ENCODE measurements at regions not wholly inside any gene's neighbourhood (a gene's known extent, or its start where the extent isn't known, plus 50 kb on each side); places are given as distances from the start of the nearest gene placed in this dataset.

DNA sequence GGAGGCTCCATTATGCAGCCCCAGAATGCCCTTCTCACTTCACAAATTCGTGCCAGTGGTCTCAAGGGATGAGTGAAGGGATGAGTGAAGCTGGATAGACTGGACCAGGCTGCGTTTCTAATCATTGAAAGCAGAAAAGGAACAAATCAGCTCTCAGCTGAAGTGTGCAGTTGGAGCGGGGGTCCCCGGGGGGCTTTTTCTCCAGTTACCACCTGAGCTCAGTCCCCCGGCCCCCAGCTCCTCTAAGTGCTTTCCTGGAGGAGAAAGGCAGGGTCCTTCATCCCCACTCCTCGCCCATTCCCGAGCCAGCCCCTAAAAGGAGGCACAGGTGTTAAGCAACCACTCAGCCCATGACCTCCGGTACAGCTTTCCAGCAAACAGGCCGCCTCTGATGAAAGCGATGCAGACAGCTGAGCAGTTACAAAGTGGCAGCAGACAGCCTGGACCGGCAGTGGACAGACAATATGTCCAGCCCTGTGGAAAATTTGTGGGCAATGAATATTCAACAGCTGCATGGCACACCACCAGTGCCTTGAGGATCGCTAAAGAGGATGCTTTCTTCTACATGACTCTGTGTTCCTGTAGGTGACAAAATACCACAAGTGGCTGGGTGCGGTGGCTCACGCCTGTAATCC is 110.7 kb upstream of the UBL3 start:
- Histone ChIP-seq H3K36me3 (replicated peaks) (no peaks in the 10 kb centered on the region), H3K9me3 (no peaks in the 10 kb centered on the region), H3K4me3 (no peak overlapping the region), H3K27me3 (ENCODE audit: low read depth) (peaks cover 7% of the 10 kb centered on the region; the same call in 1 of the 2 replicates), H3K4me1 (no peaks in the 10 kb centered on the region)
- in situ Hi-C loops (cut with MboI; ENCODE audit: low sequenced_read_pairs), result no loop called here
- DNase-seq (ENCODE audit: low spot score in 2 of 2), result no peak

- no peak for DNase-seq (ENCODE audit: low spot score in 2 of 2)
- no peaks in the 10 kb centered on the region for H3K4me1 ChIP-seq
- in situ Hi-C loops (cut with MboI; ENCODE audit: low sequenced_read_pairs), result no loop called here
- no peaks in the 10 kb centered on the region for H3K36me3 ChIP-seq (replicated peaks)
- H3K27me3 ChIP-seq (ENCODE audit: low read depth), result peaks cover 9% of the 10 kb centered on the region; the same call in 1 of the 2 replicates
- H3K9me3 ChIP-seq, result no peaks in the 10 kb centered on the region
- H3K4me3 ChIP-seq, result no peak overlapping the region
Measured at GRCh38 chr13:29959603-29960002, 109.2 kb upstream of the UBL3 start.

DNA sequence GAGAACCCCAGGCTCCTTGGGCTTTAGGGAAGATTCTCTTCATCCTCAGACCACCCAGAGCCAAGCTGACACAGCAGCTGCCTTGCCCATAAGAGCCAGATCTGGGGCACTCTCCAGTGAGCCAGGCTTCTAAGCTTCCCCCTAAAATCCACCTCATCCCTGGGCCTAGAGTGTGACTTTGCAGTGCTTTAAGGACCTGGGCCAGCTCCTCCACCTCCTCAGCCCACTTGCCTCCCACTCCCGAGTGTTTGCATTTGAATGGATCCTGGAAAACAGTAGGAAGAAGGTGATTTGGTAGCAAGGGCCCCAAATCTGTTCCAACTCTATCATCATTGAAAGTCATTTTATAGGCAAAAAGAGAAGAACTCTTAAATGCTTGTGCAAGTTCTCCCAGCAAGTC is 108.7 kb upstream of the UBL3 start:
- Histone ChIP-seq H3K36me3 (replicated peaks) (no peaks in the 10 kb centered on the region), H3K9me3 (no peaks in the 10 kb centered on the region), H3K27me3 (ENCODE audit: low read depth) (peaks cover 15% of the 10 kb centered on the region), H3K4me1 (no peaks in the 10 kb centered on the region), H3K4me3 (no peak overlapping the region)
- in situ Hi-C loops (cut with MboI; ENCODE audit: low sequenced_read_pairs), result no loop called here
- no peak for DNase-seq (ENCODE audit: low spot score in 2 of 2)

GRCh38 chr13:29958476-29958875 is 108.1 kb upstream of the UBL3 start:
- H3K36me3 ChIP-seq (replicated peaks), result no peaks in the 10 kb centered on the region
- no peaks in the 10 kb centered on the region for H3K9me3 ChIP-seq
- H3K4me3 ChIP-seq, result no peak overlapping the region
- no peaks in the 10 kb centered on the region for H3K4me1 ChIP-seq
- H3K27me3 ChIP-seq (ENCODE audit: low read depth), result peaks cover 20% of the 10 kb centered on the region
- in situ Hi-C loops (cut with MboI; ENCODE audit: low sequenced_read_pairs), result no loop called here
- no peak for DNase-seq (ENCODE audit: low spot score in 2 of 2)

- no peak for DNase-seq (ENCODE audit: low spot score in 2 of 2)
- Histone ChIP-seq H3K36me3 (replicated peaks) (no peaks in the 10 kb centered on the region), H3K9me3 (no peaks in the 10 kb centered on the region), H3K27me3 (ENCODE audit: low read depth) (peaks cover 20% of the 10 kb centered on the region), H3K4me1 (no peaks in the 10 kb centered on the region), H3K4me3 (no peak overlapping the region)
- in situ Hi-C loops (cut with MboI; ENCODE audit: low sequenced_read_pairs), result no loop called here
Measured at GRCh38 chr13:29957320-29957719, 106.9 kb upstream of the UBL3 start.

DNA sequence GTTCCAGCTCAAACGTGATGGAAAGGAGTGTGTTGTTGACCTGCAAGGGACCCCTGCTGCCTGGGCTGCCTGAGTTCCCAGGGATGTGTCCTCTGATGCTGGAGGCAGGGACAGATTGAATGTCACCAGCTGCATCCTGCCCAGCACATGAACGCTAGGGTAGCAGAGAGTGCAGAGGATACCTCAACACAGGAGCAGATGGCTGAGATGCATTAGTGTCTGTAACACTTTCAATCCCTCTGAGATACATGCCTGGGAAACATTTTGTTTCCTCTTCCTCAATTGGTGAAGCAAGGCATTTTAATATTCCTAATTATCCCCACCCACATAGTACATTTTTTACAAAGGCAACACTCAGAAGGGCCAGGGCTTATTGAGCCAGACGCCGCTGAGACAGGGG is 106.4 kb upstream of the UBL3 start:
- Histone ChIP-seq H3K36me3 (replicated peaks) (no peaks in the 10 kb centered on the region), H3K9me3 (no peaks in the 10 kb centered on the region), H3K4me3 (no peak overlapping the region), H3K27me3 (ENCODE audit: low read depth) (peaks cover 20% of the 10 kb centered on the region), H3K4me1 (no peaks in the 10 kb centered on the region)
- no peak for DNase-seq (ENCODE audit: low spot score in 2 of 2)
- in situ Hi-C loops (cut with MboI; ENCODE audit: low sequenced_read_pairs), result no loop called here

GRCh38 chr13:29955137-29955650 is 104.8 kb upstream of the UBL3 start:
- no peak overlapping the region for H3K4me3 ChIP-seq
- no peaks in the 10 kb centered on the region for H3K9me3 ChIP-seq
- H3K27me3 ChIP-seq (ENCODE audit: low read depth), result peaks cover 20% of the 10 kb centered on the region
- H3K36me3 ChIP-seq (replicated peaks), result no peaks in the 10 kb centered on the region
- in situ Hi-C loops (cut with MboI; ENCODE audit: low sequenced_read_pairs), result no loop called here
- no peak for DNase-seq (ENCODE audit: low spot score in 2 of 2)
- no peaks in the 10 kb centered on the region for H3K4me1 ChIP-seq

GRCh38 chr13:29954082-29955028 is 103.9 kb upstream of the UBL3 start:
- no peak for DNase-seq (ENCODE audit: low spot score in 2 of 2)

GRCh38 chr13:29953542-29953941 is 103.1 kb upstream of the UBL3 start:
- no peaks in the 10 kb centered on the region for H3K4me1 ChIP-seq
- peaks cover 32% of the 10 kb centered on the region for H3K27me3 ChIP-seq (ENCODE audit: low read depth)
- H3K4me3 ChIP-seq, result no peak overlapping the region
- H3K9me3 ChIP-seq, result no peaks in the 10 kb centered on the region
- DNase-seq (ENCODE audit: low spot score in 2 of 2), result no peak
- in situ Hi-C loops (cut with MboI; ENCODE audit: low sequenced_read_pairs), result no loop called here
- H3K36me3 ChIP-seq (replicated peaks), result no peaks in the 10 kb centered on the region

More at GRCh38 chr13:29954082-29955028, 103.9 kb upstream of the UBL3 start:
- Histone ChIP-seq H3K4me3 (no peak overlapping the region), H3K4me1 (no peaks in the 10 kb centered on the region), H3K9me3 (no peaks in the 10 kb centered on the region), H3K36me3 (replicated peaks) (no peaks in the 10 kb centered on the region), H3K27me3 (ENCODE audit: low read depth) (peaks cover 24% of the 10 kb centered on the region)
- in situ Hi-C loops (cut with MboI; ENCODE audit: low sequenced_read_pairs), result no loop called here

GRCh38 chr13:29952245-29952644 is 101.8 kb upstream of the UBL3 start:
- Histone ChIP-seq H3K36me3 (replicated peaks) (no peaks in the 10 kb centered on the region), H3K4me1 (no peaks in the 10 kb centered on the region), H3K9me3 (no peaks in the 10 kb centered on the region), H3K27me3 (ENCODE audit: low read depth) (peaks cover 33% of the 10 kb centered on the region), H3K4me3 (no peak overlapping the region)
- DNase-seq (ENCODE audit: low spot score in 2 of 2), result no peak
- in situ Hi-C loops (cut with MboI; ENCODE audit: low sequenced_read_pairs), result no loop called here

- H3K27me3 ChIP-seq (ENCODE audit: low read depth), result peaks cover 30% of the 10 kb centered on the region
- no peaks in the 10 kb centered on the region for H3K9me3 ChIP-seq
- in situ Hi-C loops (cut with MboI; ENCODE audit: low sequenced_read_pairs), result no loop called here
- DNase-seq (ENCODE audit: low spot score in 2 of 2), result no peak
- H3K36me3 ChIP-seq (replicated peaks), result no peaks in the 10 kb centered on the region
- H3K4me1 ChIP-seq, result peaks cover 3% of the 10 kb centered on the region
- H3K4me3 ChIP-seq, result no peak overlapping the region
Measured at GRCh38 chr13:29948791-29949190, 98.4 kb upstream of the UBL3 start.

GRCh38 chr13:29948244-29948643 is 97.8 kb upstream of the UBL3 start:
- DNase-seq (ENCODE audit: low spot score in 2 of 2), result no peak
- Histone ChIP-seq H3K4me3 (no peak overlapping the region), H3K4me1 (peaks cover 8% of the 10 kb centered on the region), H3K9me3 (no peaks in the 10 kb centered on the region), H3K27me3 (ENCODE audit: low read depth) (peaks cover 28% of the 10 kb centered on the region), H3K36me3 (replicated peaks) (no peaks in the 10 kb centered on the region)
- in situ Hi-C loops (cut with MboI; ENCODE audit: low sequenced_read_pairs), result no loop called here

GRCh38 chr13:29947839-29948238 is 97.4 kb upstream of the UBL3 start:
- peaks cover 28% of the 10 kb centered on the region for H3K27me3 ChIP-seq (ENCODE audit: low read depth)

DNA sequence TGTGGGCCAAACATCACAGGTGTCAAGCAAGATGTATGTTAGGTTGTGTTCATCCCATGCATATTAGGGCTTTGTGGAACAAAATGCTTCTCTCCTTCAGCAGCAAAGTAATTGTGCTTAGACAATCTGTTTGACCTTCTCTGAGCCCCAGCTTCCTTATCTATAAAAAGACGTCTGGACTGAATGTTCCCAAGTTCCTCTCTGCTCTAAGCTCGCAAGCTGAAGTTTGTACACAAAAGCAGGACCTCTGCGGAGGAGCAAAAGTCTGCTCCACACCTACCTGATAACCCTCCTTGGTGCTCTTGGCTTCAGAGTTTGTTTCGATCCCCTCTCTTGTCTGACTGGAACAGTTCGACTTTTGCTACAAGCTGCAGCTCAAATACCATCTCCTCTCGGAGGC is 95.7 kb upstream of the UBL3 start:
- H3K36me3 ChIP-seq (replicated peaks), result no peaks in the 10 kb centered on the region
- in situ Hi-C loops (cut with MboI; ENCODE audit: low sequenced_read_pairs), result no loop called here
- DNase-seq (ENCODE audit: low spot score in 2 of 2), result no peak

More at GRCh38 chr13:29947839-29948238, 97.4 kb upstream of the UBL3 start:
- peaks cover 12% of the 10 kb centered on the region for H3K4me1 ChIP-seq
- DNase-seq (ENCODE audit: low spot score in 2 of 2), result no peak
- H3K9me3 ChIP-seq, result no peaks in the 10 kb centered on the region
- H3K4me3 ChIP-seq, result no peak overlapping the region
- in situ Hi-C loops (cut with MboI; ENCODE audit: low sequenced_read_pairs), result no loop called here
- H3K36me3 ChIP-seq (replicated peaks), result no peaks in the 10 kb centered on the region

More for the DNA sequence above, 95.7 kb upstream of the UBL3 start:
- Histone ChIP-seq H3K27me3 (ENCODE audit: low read depth) (peaks cover 40% of the 10 kb centered on the region), H3K9me3 (no peaks in the 10 kb centered on the region), H3K4me1 (peaks cover 17% of the 10 kb centered on the region), H3K4me3 (no peak overlapping the region)
